ENCODE measurements at regions not wholly inside any gene's neighbourhood (a gene's known extent, or its start where the extent isn't known, plus 50 kb on each side); places are given as distances from the start of the nearest gene placed in this dataset.

- no peak for TF ChIP-seq CTCF (IDR thresholded peaks at IDR 0.05)
- TF ChIP-seq POLR2A (IDR thresholded peaks at IDR 0.05), result no peak
- ATAC-seq, result no peak
These were observed 615.4 kb upstream of the MIS18BP1 start for GRCh38 chr14:45868377-45868776.

GRCh38 chr14:45867046-45867894 lies 614.3 kb upstream of the MIS18BP1 start:
- ATAC-seq (no peak), DNase-seq (no peak)
- Histone ChIP-seq H3K27ac (no peak overlapping the region), H3K9me3 (no peaks in the 10 kb centered on the region), H3K27me3 (no peaks in the 10 kb centered on the region), H3K4me1 (no peaks in the 10 kb centered on the region), H3K36me3 (replicated peaks in 1 of 2; ENCODE audit: insufficient read depth in 1 of 2, low read depth in 2 of 2) (no peaks in the 10 kb centered on the region), H3K4me3 (no peak overlapping the region)
- intact Hi-C loops (cut with DNase I), result no loop called here
- WGBS, 2 donors, result 48 to 55% methylated on average over 3 of the region's 3 CpGs
- TF ChIP-seq POLR2A (IDR thresholded peaks at IDR 0.05) (no peak), CTCF (IDR thresholded peaks at IDR 0.05) (no peak)

More at GRCh38 chr14:45868377-45868776, 615.4 kb upstream of the MIS18BP1 start:
- Histone ChIP-seq H3K36me3 (replicated peaks in 1 of 2; ENCODE audit: insufficient read depth in 1 of 2, low read depth in 2 of 2) (no peaks in the 10 kb centered on the region), H3K27me3 (no peaks in the 10 kb centered on the region), H3K4me1 (no peaks in the 10 kb centered on the region), H3K9me3 (no peaks in the 10 kb centered on the region), H3K27ac (no peak overlapping the region), H3K4me3 (no peak overlapping the region)
- DNase-seq, result no peak
- WGBS, 2 donors, result 13 to 27% methylated on average over 2 of the region's 2 CpGs
- intact Hi-C loops (cut with DNase I), result no loop called here

- intact Hi-C loops (cut with DNase I), result no loop called here
- DNase-seq (no peak), ATAC-seq (no peak)
- no peaks in the 10 kb centered on the region for H3K36me3 ChIP-seq (replicated peaks in 1 of 2; ENCODE audit: insufficient read depth in 1 of 2, low read depth in 2 of 2)
- TF ChIP-seq CTCF (IDR thresholded peaks at IDR 0.05), result no peak
- no peak for TF ChIP-seq POLR2A (IDR thresholded peaks at IDR 0.05)
- no peak overlapping the region for H3K27ac ChIP-seq
- no peaks in the 10 kb centered on the region for H3K9me3 ChIP-seq
- no peak overlapping the region for H3K4me3 ChIP-seq
- no peaks in the 10 kb centered on the region for H3K4me1 ChIP-seq
- no peaks in the 10 kb centered on the region for H3K27me3 ChIP-seq
- WGBS, 2 donors, result 18 to 28% methylated on average over 2 of the region's 2 CpGs
These were observed 585.6 kb upstream of the MIS18BP1 start for GRCh38 chr14:45838597-45838996.

GRCh38 chr14:45819107-45819506 lies 566.1 kb upstream of the MIS18BP1 start:
- no peak for DNase-seq
- H3K27me3 ChIP-seq, result no peaks in the 10 kb centered on the region
- intact Hi-C loops (cut with DNase I), result no loop called here
- no peaks in the 10 kb centered on the region for H3K4me1 ChIP-seq
- ATAC-seq, result no peak
- no peak overlapping the region for H3K4me3 ChIP-seq
- H3K27ac ChIP-seq, result no peak overlapping the region
- H3K9me3 ChIP-seq, result no peaks in the 10 kb centered on the region
- 89 to 94% methylated on average over 2 of the region's 2 CpGs for WGBS, 2 donors
- no peaks in the 10 kb centered on the region for H3K36me3 ChIP-seq (replicated peaks in 1 of 2; ENCODE audit: insufficient read depth in 1 of 2, low read depth in 2 of 2)
- TF ChIP-seq CTCF (IDR thresholded peaks at IDR 0.05) (no peak), POLR2A (IDR thresholded peaks at IDR 0.05) (no peak)

GRCh38 chr14:45811155-45811554 lies 558.2 kb upstream of the MIS18BP1 start:
- no peaks in the 10 kb centered on the region for H3K4me1 ChIP-seq
- H3K27ac ChIP-seq, result no peak overlapping the region
- TF ChIP-seq POLR2A (IDR thresholded peaks at IDR 0.05) (no peak), CTCF (IDR thresholded peaks at IDR 0.05) (no peak)
- no peaks in the 10 kb centered on the region for H3K9me3 ChIP-seq
- WGBS, 2 donors, result 72 to 73% methylated on average over 2 of the region's 2 CpGs
- H3K36me3 ChIP-seq (replicated peaks in 1 of 2; ENCODE audit: insufficient read depth in 1 of 2, low read depth in 2 of 2), result no peaks in the 10 kb centered on the region
- DNase-seq (no peak), ATAC-seq (no peak)
- H3K4me3 ChIP-seq, result no peak overlapping the region
- intact Hi-C loops (cut with DNase I), result no loop called here
- no peaks in the 10 kb centered on the region for H3K27me3 ChIP-seq
